Activated CD4-positive, alpha-beta T cell treated with anti-CD3 and anti-CD28 coated beads, Interleukin-2, amount 50 U/mL, for 48 hours (primary cell): ENCODE measurements at regions not wholly inside any gene's neighbourhood (a gene's known extent, or its start where the extent isn't known, plus 50 kb on each side); places are given as distances from the start of the nearest gene placed in this dataset.
"Not testable (repeated sequence)": the region's sequence is repeated elsewhere in the genome, so short reads cannot be mapped to it uniquely, and the experiment has no call there.

Source experiments
- DNase-seq, 2 experiments: peaks; one replicate each; pipeline ENCODE4 v3.0.0-alpha.2; 2020

GRCh38 chr10:118918587-118918986 is 110.9 kb upstream of the NANOS1 start:
- DNase-seq: no peak

DNA sequence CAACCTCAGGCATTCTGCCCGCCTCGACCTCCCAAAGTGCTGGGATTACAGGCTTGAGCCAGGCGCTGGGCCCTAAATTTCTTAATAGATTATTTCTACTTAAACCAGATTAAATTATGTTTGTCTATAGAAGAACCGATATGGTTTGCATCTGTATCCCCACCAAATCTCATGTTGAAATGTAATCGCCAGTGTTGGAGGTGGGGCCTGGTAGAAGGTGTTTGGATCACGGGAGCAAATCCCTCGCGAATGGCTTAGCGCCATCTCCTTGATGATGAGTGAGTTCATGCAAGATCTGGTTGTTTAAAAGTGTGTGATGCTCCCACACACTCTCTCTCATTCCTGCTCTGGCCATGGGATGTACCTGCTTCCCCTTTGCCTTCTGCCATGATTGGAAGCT is 109.3 kb upstream of the NANOS1 start:
- DNase-seq: no peak

DNA sequence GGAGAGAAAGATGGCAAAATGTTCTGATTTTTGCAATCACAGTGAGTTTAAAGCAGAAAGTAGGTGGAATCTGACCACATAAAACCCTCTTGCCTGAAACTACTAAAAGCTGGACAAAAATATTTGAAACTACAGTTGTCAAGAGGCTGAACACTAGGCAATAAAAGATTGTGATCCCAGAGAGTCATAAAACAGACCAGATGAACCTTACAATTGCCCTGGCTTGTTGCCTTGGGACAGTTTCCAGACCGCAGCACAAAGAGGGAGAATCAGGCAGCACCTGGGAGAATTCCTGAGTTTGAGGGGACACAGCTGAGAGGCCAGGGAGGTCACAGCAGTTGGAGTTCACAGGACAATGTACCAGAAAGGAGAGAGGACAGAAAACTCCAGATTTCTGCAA is 107.3 kb upstream of the NANOS1 start:
- DNase-seq: no peak

DNA sequence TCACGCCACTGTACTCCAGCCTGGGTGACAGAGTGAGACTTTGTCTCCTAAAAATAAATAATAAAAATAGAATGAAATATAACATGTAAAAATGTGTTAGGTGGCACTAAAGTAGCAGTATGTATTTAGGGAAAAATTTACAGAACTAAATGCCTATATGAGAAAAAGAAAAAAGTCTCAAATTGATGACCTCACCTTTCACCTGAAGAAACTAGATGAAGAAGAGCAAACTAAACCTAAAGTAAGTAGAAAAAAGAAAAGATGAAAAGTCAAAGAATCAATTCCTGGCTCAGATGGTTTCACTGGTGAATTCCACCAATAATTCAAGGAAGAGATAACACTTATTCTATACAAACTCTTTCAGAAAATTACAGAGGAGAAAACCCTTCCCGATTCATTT is 106.5 kb upstream of the NANOS1 start:
- no peak for DNase-seq

DNA sequence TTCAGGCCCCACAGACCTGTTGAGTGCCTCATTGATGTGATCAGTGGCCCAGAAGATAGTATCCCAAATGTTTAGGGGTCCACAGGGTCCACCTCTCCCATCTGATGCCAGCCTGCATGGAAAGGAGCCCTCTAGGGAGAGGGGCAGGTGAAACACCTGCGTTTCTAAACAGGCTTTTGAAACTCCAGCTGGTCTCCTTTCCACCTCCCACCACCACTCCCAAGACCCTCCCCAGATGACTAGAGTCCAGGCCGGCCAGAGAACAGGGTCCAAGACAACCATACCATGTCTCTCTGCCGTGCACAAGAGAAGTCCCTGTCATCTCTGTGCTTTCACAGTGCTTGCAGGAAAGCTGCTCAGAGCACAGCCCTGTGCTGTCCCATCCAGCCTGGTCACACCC is 105.0 kb upstream of the NANOS1 start:
- no peak for DNase-seq

GRCh38 chr10:118925404-118926071 is 104.0 kb upstream of the NANOS1 start:
- DNase-seq: no peak

DNA sequence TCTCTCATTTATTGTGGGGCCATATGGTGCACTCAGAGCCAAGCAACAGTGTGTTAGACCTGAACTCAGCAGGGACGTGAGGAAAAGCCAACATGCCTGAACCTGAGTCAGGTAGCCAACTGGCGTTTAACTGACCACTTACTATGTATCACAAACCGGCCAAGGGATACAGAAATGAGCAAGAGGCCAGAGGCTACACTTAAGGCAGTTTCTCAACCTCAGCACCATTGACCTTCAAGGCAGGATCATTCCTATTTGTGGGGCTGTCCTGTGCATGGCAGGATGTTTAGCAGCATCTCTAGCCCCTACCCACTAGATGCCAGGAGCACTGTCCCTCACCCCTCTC is 103.5 kb upstream of the NANOS1 start:
- no peak for DNase-seq

DNA sequence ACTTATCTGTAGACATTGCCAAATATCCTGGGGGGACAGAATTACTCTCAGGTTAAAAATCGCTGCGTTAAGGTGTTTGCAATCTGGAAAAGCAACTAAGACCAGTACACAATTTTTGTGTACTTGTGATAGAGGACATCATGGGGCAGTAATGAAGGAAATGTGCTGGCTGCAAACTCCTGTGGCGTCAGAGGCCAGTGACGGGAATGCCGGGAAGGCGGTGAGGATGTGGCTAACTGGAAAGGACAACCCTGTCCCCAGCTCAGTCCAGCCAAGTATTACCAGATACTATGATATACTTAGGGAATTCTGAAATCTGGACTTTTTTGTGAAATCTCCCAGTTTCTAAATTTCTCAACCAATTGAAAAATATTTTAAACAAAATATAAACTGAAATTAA is 103.1 kb upstream of the NANOS1 start:
- DNase-seq: no peak

DNA sequence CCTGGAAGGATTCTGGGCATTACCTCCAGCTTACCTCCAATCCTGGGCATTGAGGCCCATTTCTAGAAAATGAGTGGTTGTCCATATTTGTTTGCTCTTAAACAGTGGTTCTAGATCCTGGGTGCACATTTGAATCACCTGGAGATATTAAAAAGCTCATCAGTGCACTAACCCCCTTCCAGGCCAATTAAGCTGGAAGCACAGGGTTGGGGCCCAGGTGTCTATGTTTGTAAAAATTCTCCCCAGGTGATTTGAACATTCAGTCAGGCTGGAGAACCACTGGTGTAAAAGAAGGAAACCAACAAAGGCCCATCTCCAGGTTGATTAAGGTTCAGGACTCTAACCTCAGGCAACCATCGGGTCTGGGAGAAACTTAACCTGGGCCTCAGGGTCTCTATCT is 102.6 kb upstream of the NANOS1 start:
- DNase-seq: no peak

- DNase-seq: no peak
These were observed 102.2 kb upstream of the NANOS1 start for GRCh38 chr10:118927321-118927720.

GRCh38 chr10:118930614-118931013 is 98.9 kb upstream of the NANOS1 start:
- no peak for DNase-seq

- DNase-seq: no peak
These were observed 98.1 kb upstream of the NANOS1 start for GRCh38 chr10:118931436-118931835.

DNA sequence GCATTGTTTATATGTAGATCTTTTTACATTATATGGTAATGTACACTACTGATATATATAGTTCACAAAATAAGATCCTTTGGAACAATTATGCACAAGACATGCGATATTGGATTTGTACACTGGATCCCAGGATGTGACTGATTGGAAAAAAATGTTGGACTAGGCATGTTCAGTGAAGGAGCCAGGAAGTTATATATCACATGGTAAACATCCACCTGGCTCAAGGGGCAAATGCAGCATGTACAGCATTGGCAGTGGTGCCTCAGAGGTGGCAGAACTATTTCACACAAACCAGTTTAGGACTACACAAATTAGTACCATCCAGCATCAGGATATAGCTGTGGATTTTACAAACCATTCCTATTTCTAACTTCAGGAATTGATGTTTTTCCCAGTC is 97.4 kb upstream of the NANOS1 start:
- DNase-seq: not testable (repeated sequence)

GRCh38 chr10:118937226-118937625 is 92.3 kb upstream of the NANOS1 start:
- no peak for DNase-seq

DNA sequence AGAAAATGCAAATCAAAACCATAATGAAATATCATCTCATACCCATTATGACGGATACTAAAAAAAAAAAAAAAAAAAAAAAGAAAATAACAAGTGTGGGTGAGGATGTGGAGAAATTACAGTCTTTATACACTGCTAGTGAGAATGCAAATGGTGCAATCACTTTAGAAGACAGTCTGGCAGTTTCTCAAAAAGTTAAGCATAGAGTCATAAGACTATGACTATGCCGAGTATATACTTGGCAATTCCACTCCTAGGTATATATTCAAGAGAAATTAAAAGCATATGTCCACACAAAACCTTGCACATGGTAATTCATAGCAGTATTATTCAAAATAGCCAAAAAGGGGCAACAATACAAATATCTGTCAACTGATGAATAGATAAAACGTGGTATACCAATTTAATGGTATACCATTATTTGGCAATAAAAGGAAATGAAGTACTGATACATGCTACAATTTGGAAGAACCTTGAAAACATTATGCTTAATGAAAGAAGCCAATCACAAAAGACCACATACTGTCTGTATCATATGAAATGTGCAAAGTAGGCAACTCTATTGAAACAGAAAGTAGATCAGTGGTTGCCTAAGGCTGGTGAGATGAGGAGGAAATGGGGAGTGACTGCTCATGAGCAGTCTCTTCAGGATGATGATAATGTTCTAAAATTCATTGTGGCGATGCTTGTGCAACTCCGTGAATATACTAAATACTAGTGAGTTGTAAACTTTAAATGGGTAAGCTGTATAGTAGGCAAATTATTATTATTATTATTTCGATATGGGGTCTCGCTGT is 90.1 kb upstream of the NANOS1 start:
- no peak for DNase-seq

DNA sequence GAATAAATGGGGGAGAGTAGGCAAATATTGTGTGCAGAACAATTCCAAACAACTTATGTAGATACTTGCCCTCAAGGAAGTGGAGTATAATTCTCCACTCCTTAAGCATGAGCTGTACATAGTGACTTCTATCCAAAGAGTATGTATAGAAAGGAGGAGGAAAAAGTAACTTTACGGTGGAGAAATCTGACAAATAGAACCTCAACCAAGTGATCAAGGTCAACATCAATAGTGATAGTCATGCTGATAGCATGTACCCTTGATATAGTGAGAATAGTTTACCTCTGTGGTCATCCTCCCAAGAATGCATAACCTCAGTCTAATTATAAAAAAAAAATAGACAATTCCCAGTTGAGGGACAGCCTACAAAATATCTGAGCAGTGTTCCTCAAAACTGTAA is 89.1 kb upstream of the NANOS1 start:
- DNase-seq: no peak

DNA sequence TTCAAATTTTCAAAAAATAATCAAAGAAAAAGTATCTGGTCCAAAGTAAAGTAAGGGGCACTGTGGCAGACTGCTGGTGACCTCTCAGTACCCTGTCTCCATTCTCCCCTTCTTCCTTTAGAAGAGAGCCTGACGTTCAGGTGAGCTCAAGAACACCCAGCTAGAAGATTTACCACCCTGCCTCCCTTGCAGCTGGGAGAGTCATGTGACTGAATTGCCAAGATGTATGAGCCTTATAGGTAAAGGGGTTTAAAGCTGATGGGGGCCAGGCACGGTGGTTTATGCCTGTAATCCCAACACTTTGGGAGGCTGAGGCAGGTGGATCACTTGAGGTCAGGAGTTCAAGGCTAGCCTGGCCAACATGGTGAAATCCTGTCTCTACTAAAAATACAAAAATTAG is 86.3 kb upstream of the NANOS1 start:
- no peak for DNase-seq

GRCh38 chr10:118944959-118945633 is 84.4 kb upstream of the NANOS1 start:
- DNase-seq: no peak

DNA sequence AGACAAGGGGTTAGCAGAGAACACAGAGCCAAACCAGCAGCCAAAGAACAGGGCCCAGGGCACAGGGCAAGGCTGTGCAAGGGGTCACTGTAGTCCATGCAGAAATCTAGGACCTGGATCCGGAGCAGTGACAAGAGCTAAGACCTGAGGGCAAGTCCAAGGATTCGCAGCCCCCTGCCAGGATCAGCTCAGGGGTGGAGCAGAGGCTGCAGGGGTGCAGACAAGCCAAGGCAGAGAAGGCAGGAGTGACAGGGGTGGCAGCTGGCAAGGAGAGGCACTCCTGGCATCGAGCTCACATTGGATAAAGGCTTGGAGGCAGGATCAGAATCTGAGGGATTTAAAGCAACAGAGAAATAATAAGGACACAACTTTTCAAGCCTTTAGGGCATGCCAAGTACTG is 80.7 kb upstream of the NANOS1 start:
- no peak for DNase-seq

DNA sequence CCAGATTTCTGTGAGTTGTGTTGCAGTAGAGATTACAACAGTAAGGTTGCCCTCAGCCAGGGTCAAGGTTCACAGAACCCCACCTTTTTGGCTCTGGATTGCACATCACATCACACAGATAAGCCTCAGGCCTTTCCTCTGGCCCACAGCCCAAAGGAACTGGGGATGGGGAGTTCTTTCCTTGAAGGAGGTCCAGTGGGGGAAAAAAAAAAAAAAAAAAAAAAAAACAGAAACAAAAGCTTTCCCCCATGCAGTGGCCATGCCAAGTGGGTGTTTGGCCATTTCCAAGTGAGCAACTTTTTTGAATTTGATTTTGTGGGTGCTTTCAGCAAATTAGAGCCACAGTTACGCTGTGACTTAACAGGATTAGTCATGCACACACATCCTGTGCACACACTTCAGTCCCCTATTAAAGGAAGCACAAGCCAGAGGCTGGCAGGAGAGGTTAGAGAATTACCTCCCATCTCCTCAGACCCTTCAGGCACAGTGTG is 79.3 kb upstream of the NANOS1 start:
- no peak for DNase-seq

DNA sequence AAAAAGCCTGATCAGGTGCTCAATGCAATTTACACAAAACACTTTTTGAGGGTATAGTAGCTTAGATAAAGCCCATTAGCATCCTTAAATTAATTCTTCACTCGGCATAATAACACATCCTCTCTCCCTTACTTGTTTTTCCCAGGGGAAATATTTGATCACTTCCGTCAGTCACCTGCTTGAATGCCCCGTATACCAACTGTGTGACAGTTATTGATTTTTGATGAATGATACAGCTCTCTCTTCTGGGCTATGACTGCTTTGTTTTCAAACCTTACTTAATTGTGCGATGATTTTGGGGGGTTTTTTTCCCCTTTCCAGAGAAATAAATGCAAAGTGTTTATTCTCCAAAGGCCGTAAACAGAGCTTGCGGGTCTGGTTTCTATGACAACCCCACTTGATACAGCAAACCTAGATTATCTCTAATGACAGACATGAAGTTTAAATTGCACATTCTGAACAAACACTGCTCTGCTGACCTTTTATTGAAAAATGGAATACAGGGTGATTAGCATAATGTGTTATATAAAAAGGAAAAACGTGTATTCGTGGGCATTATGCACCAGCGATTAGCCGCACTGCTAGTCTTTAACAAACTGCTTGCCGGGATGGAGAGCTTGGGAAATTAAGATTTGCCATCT is 78.4 kb upstream of the NANOS1 start:
- no peak for DNase-seq

GRCh38 chr10:118952493-118953295 is 76.8 kb upstream of the NANOS1 start:
- no peak for DNase-seq
